Heart right ventricle (tissue), 16 donors: ENCODE measurements at regions not wholly inside any gene's neighbourhood (a gene's known extent, or its start where the extent isn't known, plus 50 kb on each side); places are given as distances from the start of the nearest gene placed in this dataset.

Source experiments
- ATAC-seq, 8 donors: fragments of 200-7000 bp; cut with Tn5 transposase; one replicate each; pipeline ENCODE4 v1.9.1; 2020; ENCODE audit warnings: mild to moderate bottlenecking in 8 of 8, moderate library complexity in 8 of 8, moderate number of reproducible peaks in 1 of 8
- DNase-seq, 2 donors: peaks; one replicate each; pipeline ENCODE4 v3.0.0-alpha.2; 2020
- H3K27ac ChIP-seq, 10 donors: fragments of 200-600 bp; sonication (generic) in 2 of 10; one replicate each; pipeline versions ENCODE4 v1.5.0 to v1.8.0; 2020 to 2022; ENCODE audit warnings: mild to moderate bottlenecking in 3 of 10
- H3K27me3 ChIP-seq, 7 donors: fragments of 200-600 bp; one replicate each; pipeline ENCODE4 v1.8.0; 2021 to 2022; ENCODE audit warnings: mild to moderate bottlenecking in 2 of 7
- H3K36me3 ChIP-seq, 9 donors: fragments of 200-600 bp; sonication (generic) in 1 of 9; one replicate each; pipeline versions ENCODE4 v1.5.0 to v1.8.0; 2020 to 2022; ENCODE audit warnings: mild to moderate bottlenecking in 2 of 9
- H3K4me1 ChIP-seq, 9 donors: fragments of 200-600 bp; sonication (generic) in 1 of 9; one replicate each; pipeline versions ENCODE4 v1.5.0 to v1.8.0; 2020 to 2022; ENCODE audit warnings: mild to moderate bottlenecking in 4 of 9
- H3K4me3 ChIP-seq, 10 donors: fragments of 200-600 bp; sonication (generic) in 2 of 10; one replicate each; pipeline versions ENCODE4 v1.5.0 to v1.8.0; 2020 to 2022; ENCODE audit warnings: mild to moderate bottlenecking in 7 of 10, moderate library complexity in 2 of 10
- H3K9me3 ChIP-seq, 11 donors: fragments of 200-600 bp in 10 of 11; sonication (generic) in 2 of 11; one replicate each; pipeline versions ENCODE4 v1.5.0 to v1.8.0; 2013 to 2022; ENCODE audit warnings: mild to moderate bottlenecking in 2 of 11, control low read depth in 1 of 11, moderate library complexity in 1 of 11
- WGBS, 2 donors: extraction: QIAGEN DNeasy Blood & Tissue Kit; methylation state at CpG; one replicate each; pipeline ENCODE4 v1.1.7; 2013; ENCODE audit warnings: inconsistent platforms in 1 of 2; 5-methylcytosine and 5-hydroxymethylcytosine counted together
- intact Hi-C, 10 donors: fragments of 100-400 bp; cut with DNase I; formaldehyde crosslinking; loops; one replicate each; pipeline versions ENCODE4 v1.11.1 to v1.14.2; 2022
- TF ChIP-seq, protein P1 (sequence below), 9 donors: fragments of 200-600 bp; sonication (generic) in 2 of 9; IDR thresholded peaks; one replicate each; pipeline versions ENCODE4 v1.5.0 to v1.8.0; 2021 to 2022; ENCODE audit warnings: antibody characterized with exemption in 9 of 9, mild to moderate bottlenecking in 5 of 9, moderate library complexity in 1 of 9
- donor health status: Arrhythmogenic right ventricular cardiomyopathy.
- donor health status: ischemic (EF 13 %, LVEDD 7.1; RV severe dilation, severe dysfunction).
- donor health status: healthy with polysubstance abuse.
- donor health status: DM: no; HTN: yes; CAD: no.
- donor health status: DM: no; HTN: no; CAD: no.
- donor health status: ischemic (EF 25% LVEDD 6.9; RV normal size, moderate dysfunction).
- donor health status: ischemic (EF 25% LVEDD 5.7; RV mildly dilated, moderate dysfunction).
- donor health status: healthy.
- donor health status: DM: yes; HTN: yes; CAD: no.
- donor health status: Ischemic cardiomyopathy.
- donor health status: ischemic (EF 35%, LVEDD 5.7; RV mildly dilated, moderate dysfunction).
- donor health status: nonischemic (EF 11% LVEDD 7.7; RV severe dilation, severe dysfunction).
- donor health status: DM: yes; HTN: yes; CAD: no.
- donor health status: PGD.
- donor health status: ischemic (EF 29% LVEDD 5.4; RV normal size, mild dysfunction).
- donor health status: nonischemic (EF 23%, LVEDD 6.1; RV moderate dilation, normal function).

DNA sequence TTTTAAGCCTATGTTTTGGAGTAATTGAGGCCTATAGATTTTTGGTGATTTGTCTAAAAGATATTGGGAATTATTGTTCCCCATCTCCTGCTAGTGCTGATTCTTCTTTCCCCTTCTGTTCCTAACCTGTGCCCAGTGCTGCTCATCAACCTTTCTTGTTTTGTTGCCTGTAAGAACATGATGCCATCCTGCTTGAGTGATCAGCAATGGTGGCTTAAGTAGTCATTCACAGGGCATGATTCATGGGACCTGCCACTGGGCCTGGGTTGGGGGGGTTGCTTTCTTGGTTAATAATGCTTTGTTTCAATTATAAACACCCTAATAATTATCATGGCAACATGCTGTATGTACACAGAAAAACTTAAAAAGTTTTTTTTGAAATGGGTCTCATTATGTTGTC lies 562.9 kb upstream of the SETBP1 start:
- no peaks in the 10 kb centered on the region for H3K4me1 ChIP-seq
- no peak for ATAC-seq
- no peaks in the 10 kb centered on the region for H3K9me3 ChIP-seq
- no peaks in the 10 kb centered on the region for H3K36me3 ChIP-seq
- no peak overlapping the region for H3K4me3 ChIP-seq
- H3K27ac ChIP-seq, result no peak overlapping the region
- intact Hi-C loops, result no loop called here
- DNase-seq, result no peak
- peaks cover 0 to 7% (median 0%) of the 10 kb centered on the region in 7 donors for H3K27me3 ChIP-seq
- TF ChIP-seq, protein P1, sequence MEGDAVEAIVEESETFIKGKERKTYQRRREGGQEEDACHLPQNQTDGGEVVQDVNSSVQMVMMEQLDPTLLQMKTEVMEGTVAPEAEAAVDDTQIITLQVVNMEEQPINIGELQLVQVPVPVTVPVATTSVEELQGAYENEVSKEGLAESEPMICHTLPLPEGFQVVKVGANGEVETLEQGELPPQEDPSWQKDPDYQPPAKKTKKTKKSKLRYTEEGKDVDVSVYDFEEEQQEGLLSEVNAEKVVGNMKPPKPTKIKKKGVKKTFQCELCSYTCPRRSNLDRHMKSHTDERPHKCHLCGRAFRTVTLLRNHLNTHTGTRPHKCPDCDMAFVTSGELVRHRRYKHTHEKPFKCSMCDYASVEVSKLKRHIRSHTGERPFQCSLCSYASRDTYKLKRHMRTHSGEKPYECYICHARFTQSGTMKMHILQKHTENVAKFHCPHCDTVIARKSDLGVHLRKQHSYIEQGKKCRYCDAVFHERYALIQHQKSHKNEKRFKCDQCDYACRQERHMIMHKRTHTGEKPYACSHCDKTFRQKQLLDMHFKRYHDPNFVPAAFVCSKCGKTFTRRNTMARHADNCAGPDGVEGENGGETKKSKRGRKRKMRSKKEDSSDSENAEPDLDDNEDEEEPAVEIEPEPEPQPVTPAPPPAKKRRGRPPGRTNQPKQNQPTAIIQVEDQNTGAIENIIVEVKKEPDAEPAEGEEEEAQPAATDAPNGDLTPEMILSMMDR (IDR thresholded peaks at IDR 0.05), result no peak

DNA sequence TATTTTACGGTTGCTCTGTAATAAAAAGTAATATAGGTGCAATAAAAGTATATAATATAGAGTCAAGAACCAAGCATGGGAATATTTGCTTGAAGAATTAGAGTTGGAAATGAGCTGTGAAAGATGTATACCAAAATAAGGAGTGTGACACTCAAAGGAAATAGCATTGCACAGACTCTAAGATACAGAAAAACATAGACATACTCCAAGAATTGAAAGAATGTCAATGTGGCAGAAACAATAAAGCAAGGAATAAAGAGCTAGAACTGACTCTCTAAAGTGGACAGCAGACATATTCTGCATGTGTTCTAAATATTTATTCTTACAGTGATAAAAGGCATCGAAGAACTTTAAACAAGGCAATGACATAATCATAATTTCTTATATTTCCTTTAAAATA lies 561.1 kb upstream of the SETBP1 start:
- TF ChIP-seq, protein P1 (IDR thresholded peaks at IDR 0.05), result no peak
- no peaks in the 10 kb centered on the region for H3K9me3 ChIP-seq
- peaks cover 0 to 3% (median 0%) of the 10 kb centered on the region in 7 donors for H3K27me3 ChIP-seq
- no peaks in the 10 kb centered on the region for H3K36me3 ChIP-seq
- H3K4me3 ChIP-seq, result no peak overlapping the region
- intact Hi-C loops, result loop anchor here in 2 of 10 donors (10.0 kb wide), 3 partner anchors 205 to 1265 kb away; no protein-coding TSS in a partner anchor
- ATAC-seq, result no peak
- no peaks in the 10 kb centered on the region for H3K4me1 ChIP-seq
- no peak for DNase-seq
- H3K27ac ChIP-seq, result no peak overlapping the region
- WGBS, 2 donors, result 88% methylated on average over 2 of the region's 2 CpGs

DNA sequence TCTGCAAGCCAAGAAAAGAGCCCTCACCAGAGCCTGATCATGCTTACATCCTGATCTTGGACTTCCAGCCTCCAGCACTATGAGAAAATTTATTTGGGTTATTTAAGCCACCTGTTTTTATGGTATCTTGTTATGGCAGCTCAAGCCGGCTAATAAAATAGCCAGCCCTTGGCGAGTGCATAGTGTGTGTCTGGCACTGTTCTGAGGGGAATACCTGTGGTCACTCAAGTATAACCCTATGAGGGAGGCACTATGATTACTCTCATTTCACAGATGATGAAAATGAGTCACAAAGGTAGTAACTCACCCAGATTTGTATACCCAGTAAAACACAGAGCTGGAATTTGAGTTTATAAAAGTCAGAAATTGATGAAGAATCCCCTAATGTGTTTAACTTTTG lies 556.9 kb upstream of the SETBP1 start:
- 81 to 84% methylated on average over 2 of the region's 2 CpGs for WGBS, 2 donors
- TF ChIP-seq, protein P1 (IDR thresholded peaks at IDR 0.05), result no peak
- H3K9me3 ChIP-seq, result no peaks in the 10 kb centered on the region
- ATAC-seq (no peak), DNase-seq (no peak)
- H3K4me3 ChIP-seq, result no peak overlapping the region
- intact Hi-C loops, result loop anchor here in 2 of 10 donors (10.0 kb wide), 3 partner anchors 201 to 1261 kb away; no protein-coding TSS in a partner anchor
- no peak overlapping the region for H3K27ac ChIP-seq
- H3K36me3 ChIP-seq, result no peaks in the 10 kb centered on the region
- no peaks in the 10 kb centered on the region for H3K4me1 ChIP-seq
- H3K27me3 ChIP-seq, result no peaks in the 10 kb centered on the region

DNA sequence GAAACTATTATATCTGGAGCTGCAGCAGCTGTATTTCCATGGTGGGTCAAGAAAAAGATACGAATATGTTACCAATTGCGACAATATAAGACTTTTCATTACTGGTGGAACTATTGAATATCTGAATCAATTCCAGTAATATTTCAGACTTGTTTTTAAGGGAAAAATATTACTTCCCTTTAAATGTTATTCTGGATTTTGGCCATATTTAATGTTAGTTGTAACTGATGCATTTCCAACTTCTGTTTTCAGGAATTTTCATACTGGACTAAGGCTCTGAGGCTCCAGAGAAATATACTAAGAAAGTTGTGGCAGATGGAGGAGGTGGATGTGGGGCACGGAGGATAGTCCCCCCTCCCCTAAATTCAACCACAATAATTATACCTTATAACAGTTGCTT lies 555.2 kb upstream of the SETBP1 start:
- TF ChIP-seq, protein P1 (IDR thresholded peaks at IDR 0.05), result no peak
- WGBS, 2 donors, result 85 to 91% methylated on average over 3 of the region's 3 CpGs
- no peaks in the 10 kb centered on the region for H3K36me3 ChIP-seq
- no peaks in the 10 kb centered on the region for H3K4me1 ChIP-seq
- ATAC-seq (no peak), DNase-seq (no peak)
- H3K4me3 ChIP-seq, result no peak overlapping the region
- H3K27me3 ChIP-seq, result no peaks in the 10 kb centered on the region
- no peak overlapping the region for H3K27ac ChIP-seq
- intact Hi-C loops, result loop anchor here in 2 of 10 donors (10.0 kb wide), 3 partner anchors 199 to 1259 kb away; no protein-coding TSS in a partner anchor
- H3K9me3 ChIP-seq, result no peaks in the 10 kb centered on the region
